OCI-LY1 (cell line): ENCODE measurements at regions not wholly inside any gene's neighbourhood (a gene's known extent, or its start where the extent isn't known, plus 50 kb on each side); places are given as distances from the start of the nearest gene placed in this dataset.

Experiments used
- H2AFZ ChIP-seq: fragments of 200-600 bp; sonication (generic), shearing (Covaris generic); 2 replicates; pipeline ENCODE4 v1.6.0; 2014; ENCODE audit warnings: antibody characterized with exemption, mild to moderate bottlenecking, low read length
- H3F3A ChIP-seq: fragments of 200-600 bp; sonication (generic), shearing (Covaris generic); 2 replicates; pipeline ENCODE4 v1.6.0; 2014; ENCODE audit warnings: mild to moderate bottlenecking, antibody characterized with exemption, low read length, moderate library complexity; ENCODE audit not compliant: insufficient read depth
- H3K27ac ChIP-seq: fragments of 200-600 bp; sonication (generic); 2 replicates; pipeline ENCODE4 v1.5.1; 2014; ENCODE audit warnings: low read length, mixed run types, mild to moderate bottlenecking, low read depth; ENCODE audit not compliant: poor library complexity, severe bottlenecking
- H3K27me3 ChIP-seq: fragments of 200-600 bp; sonication (generic); 2 replicates; pipeline ENCODE4 v1.6.0; 2014; ENCODE audit warnings: antibody characterized with exemption, mild to moderate bottlenecking, low read length, moderate library complexity; ENCODE audit not compliant: insufficient read depth
- H3K36me3 ChIP-seq: fragments of 200-600 bp; sonication (generic); 2 replicates; pipeline ENCODE4 v1.6.1; 2014; ENCODE audit warnings: mild to moderate bottlenecking, antibody characterized with exemption, low read length, moderate library complexity, mixed read lengths; ENCODE audit not compliant: insufficient read depth
- H3K4me1 ChIP-seq: fragments of 200-600 bp; sonication (generic); 2 replicates; pipeline ENCODE4 v1.5.1; 2014; ENCODE audit warnings: mild to moderate bottlenecking, low read length, moderate library complexity; ENCODE audit not compliant: insufficient read depth, severe bottlenecking
- H3K4me2 ChIP-seq: fragments of 200-600 bp; sonication (generic), shearing (Covaris generic); 2 replicates; pipeline ENCODE4 v1.6.1; 2014; ENCODE audit warnings: low read length
- H3K4me3 ChIP-seq: fragments of 200-600 bp; sonication (generic); 2 replicates; pipeline ENCODE4 v1.5.1; 2014; ENCODE audit warnings: low read length, low read depth, mild to moderate bottlenecking, mixed read lengths; ENCODE audit not compliant: poor library complexity, severe bottlenecking
- H3K79me2 ChIP-seq: fragments of 200-600 bp; shearing (Covaris generic); 2 replicates; pipeline ENCODE4 v1.6.1; 2016; ENCODE audit warnings: mixed run types, low read length, mixed read lengths; ENCODE audit not compliant: insufficient read depth
- H3K9ac ChIP-seq: fragments of 200-600 bp; sonication (generic), shearing (Covaris generic); 2 replicates; pipeline ENCODE4 v1.6.1; 2014; ENCODE audit warnings: mild to moderate bottlenecking, low read length, mixed read lengths
- H3K9me2 ChIP-seq: fragments of 200-600 bp; sonication (generic), shearing (Covaris generic); 2 replicates; pipeline ENCODE4 v1.6.1; 2014; ENCODE audit warnings: low read depth, mild to moderate bottlenecking, low read length, mixed read lengths
- H3K9me3 ChIP-seq: fragments of 200-600 bp; shearing (Covaris generic); 2 replicates; pipeline ENCODE4 v1.6.1; 2014; ENCODE audit warnings: low read length, mixed read lengths
- H4K20me1 ChIP-seq: fragments of 200-600 bp; sonication (generic), shearing (Covaris generic); 2 replicates; pipeline ENCODE4 v1.6.0; 2016; ENCODE audit warnings: mild to moderate bottlenecking, low read length; ENCODE audit not compliant: insufficient read depth
- CTCF ChIP-seq: fragments of 200-600 bp; sonication (generic), shearing (Covaris generic); IDR thresholded peaks from 2 replicates; pipeline ENCODE4 v1.5.1; 2017; ENCODE audit warnings: mild to moderate bottlenecking, antibody characterized with exemption, low read length, moderate library complexity, mixed read lengths
- EZH2 ChIP-seq: fragments of 200-600 bp; sonication (generic), shearing (Covaris generic); IDR thresholded peaks from 2 replicates; pipeline ENCODE4 v1.8.0; 2017; ENCODE audit warnings: borderline replicate concordance, mixed run types, mild to moderate bottlenecking, antibody characterized with exemption, low read length, moderate library complexity, mixed read lengths

- no peak for TF ChIP-seq CTCF
- TF ChIP-seq EZH2: no peak
- Histone ChIP-seq H2AFZ (no peak overlapping the region), H3K9me3 (no peaks in the 10 kb centered on the region), H3K79me2 (no peaks in the 10 kb centered on the region), H3K9me2 (no peaks in the 10 kb centered on the region), H3K4me2 (no peak overlapping the region), H3K4me3 (no peak overlapping the region), H4K20me1 (no peaks in the 10 kb centered on the region), H3K9ac (no peak overlapping the region), H3K27me3 (no peaks in the 10 kb centered on the region), H3K36me3 (no peaks in the 10 kb centered on the region), H3K27ac (no peak overlapping the region), H3F3A (no peaks in the 10 kb centered on the region), H3K4me1 (no peaks in the 10 kb centered on the region)
Observed at GRCh38 chr9:2340046-2340760, 281.4 kb upstream of the VLDLR start.

- no peak overlapping the region for H3K4me3 ChIP-seq
- H3K27ac ChIP-seq: no peak overlapping the region
- H3K4me1 ChIP-seq: no peaks in the 10 kb centered on the region
- no peaks in the 10 kb centered on the region for H4K20me1 ChIP-seq
- no peaks in the 10 kb centered on the region for H3K36me3 ChIP-seq
- no peaks in the 10 kb centered on the region for H3K27me3 ChIP-seq
- no peak overlapping the region for H2AFZ ChIP-seq
- H3K4me2 ChIP-seq: no peak overlapping the region
- H3F3A ChIP-seq: no peaks in the 10 kb centered on the region
- no peak overlapping the region for H3K9ac ChIP-seq
- H3K79me2 ChIP-seq: no peaks in the 10 kb centered on the region
- no peaks in the 10 kb centered on the region for H3K9me3 ChIP-seq
- no peak for TF ChIP-seq CTCF
- no peak for TF ChIP-seq EZH2
- no peaks in the 10 kb centered on the region for H3K9me2 ChIP-seq
Observed at GRCh38 chr9:2341126-2341525, 280.5 kb upstream of the VLDLR start.

- no peak overlapping the region for H2AFZ ChIP-seq
- H3K9me2 ChIP-seq: no peaks in the 10 kb centered on the region
- H3K9me3 ChIP-seq: no peaks in the 10 kb centered on the region
- H3K9ac ChIP-seq: no peak overlapping the region
- no peaks in the 10 kb centered on the region for H3F3A ChIP-seq
- H3K79me2 ChIP-seq: no peaks in the 10 kb centered on the region
- TF ChIP-seq CTCF (no peak), EZH2 (no peak)
- H3K4me2 ChIP-seq: no peak overlapping the region
- H3K27ac ChIP-seq: no peak overlapping the region
- H3K4me1 ChIP-seq: no peaks in the 10 kb centered on the region
- H3K4me3 ChIP-seq: no peak overlapping the region
- no peaks in the 10 kb centered on the region for H3K36me3 ChIP-seq
- no peaks in the 10 kb centered on the region for H4K20me1 ChIP-seq
- no peaks in the 10 kb centered on the region for H3K27me3 ChIP-seq
Observed at GRCh38 chr9:2341956-2342355, 279.6 kb upstream of the VLDLR start.
